Fibroblast of skin of right quadriceps (primary cell): ENCODE measurements at regions not wholly inside any gene's neighbourhood (a gene's known extent, or its start where the extent isn't known, plus 50 kb on each side); places are given as distances from the start of the nearest gene placed in this dataset.
"Not testable (repeated sequence)": the region's sequence is repeated elsewhere in the genome, so short reads cannot be mapped to it uniquely, and the experiment has no call there.

Experiments used
- DNase-seq: peaks from one replicate; pipeline ENCODE4 v3.0.0-alpha.2; 2013

DNA sequence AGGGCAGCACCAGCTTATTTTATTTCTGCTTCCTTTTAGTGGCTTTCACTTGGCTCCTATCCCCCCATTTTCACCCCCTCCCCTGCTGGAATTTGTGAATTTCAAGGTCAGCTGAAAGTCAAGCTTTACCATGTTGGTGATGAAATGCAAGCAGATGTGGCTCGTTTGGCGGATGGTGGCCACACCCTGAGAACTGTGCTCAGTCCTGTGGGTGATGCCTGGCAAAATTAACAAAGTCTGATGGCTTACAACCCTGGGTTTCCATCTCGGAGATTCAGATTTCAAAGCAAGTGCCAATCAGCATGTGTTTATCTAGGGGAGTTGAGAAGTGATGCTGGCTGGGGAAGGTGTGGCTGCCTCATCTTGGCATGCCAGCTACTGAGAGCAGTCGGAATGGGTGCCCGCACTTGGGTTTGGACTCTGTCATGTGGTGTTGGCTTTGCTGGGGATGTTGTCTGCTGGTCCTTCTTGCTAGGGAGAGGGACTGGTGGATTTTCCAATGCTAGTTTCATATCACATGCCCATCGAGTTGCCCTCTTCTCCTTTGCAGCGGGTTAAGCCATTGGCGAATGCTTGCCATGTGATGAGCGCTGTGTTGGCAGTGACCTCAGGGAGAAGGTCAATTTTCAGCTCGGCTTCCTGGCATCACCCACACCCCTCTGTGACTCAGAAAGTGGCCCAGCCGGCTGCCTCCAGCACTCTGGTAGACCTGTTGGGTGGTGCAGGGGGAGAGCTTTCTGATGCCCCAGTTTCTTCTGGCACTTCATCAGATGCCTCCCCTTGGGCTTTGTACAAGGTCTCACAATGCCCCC lies 77.0 kb upstream of the PITX1 start:
- DNase-seq = no peak

DNA sequence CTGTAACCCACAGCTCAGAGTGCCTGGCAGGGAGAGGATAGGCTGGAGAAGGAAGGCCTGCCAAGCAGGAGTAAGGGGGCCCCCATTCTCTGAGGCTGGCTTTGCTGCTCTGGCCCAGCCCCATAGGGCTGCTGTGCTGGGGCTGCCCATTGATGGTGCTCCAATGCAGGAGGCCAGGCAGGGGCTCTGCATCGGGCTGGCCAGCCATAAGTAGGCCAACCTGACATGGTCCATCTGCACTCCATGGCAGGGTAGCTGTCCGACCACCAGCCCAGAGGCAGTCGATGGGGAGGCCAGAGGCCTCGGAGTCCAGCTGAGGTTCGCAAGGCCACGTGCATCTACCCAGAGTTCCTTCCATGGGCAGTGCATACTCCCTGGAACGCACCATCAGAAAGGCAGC lies 75.0 kb upstream of the PITX1 start:
- no peak for DNase-seq

DNA sequence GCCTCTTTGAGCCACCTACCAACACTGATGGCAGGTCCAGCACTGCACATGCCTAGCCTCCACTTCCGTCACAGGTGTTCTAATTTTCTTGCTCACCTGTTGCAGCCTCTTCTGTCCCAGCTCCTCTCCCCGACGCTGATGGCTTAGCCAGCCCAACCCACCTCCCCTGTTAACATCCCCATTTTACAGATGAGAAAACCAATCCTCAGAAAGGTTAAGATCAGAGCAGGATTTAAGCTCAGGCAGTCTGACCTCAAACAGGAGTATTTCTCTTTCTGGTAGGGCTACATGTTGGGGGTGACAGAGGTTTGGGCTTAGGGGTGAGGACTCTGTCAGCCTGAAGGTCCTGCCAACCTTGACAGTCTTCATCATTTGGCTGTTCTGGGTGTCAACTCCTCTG lies 74.5 kb upstream of the PITX1 start:
- DNase-seq = no peak

DNA sequence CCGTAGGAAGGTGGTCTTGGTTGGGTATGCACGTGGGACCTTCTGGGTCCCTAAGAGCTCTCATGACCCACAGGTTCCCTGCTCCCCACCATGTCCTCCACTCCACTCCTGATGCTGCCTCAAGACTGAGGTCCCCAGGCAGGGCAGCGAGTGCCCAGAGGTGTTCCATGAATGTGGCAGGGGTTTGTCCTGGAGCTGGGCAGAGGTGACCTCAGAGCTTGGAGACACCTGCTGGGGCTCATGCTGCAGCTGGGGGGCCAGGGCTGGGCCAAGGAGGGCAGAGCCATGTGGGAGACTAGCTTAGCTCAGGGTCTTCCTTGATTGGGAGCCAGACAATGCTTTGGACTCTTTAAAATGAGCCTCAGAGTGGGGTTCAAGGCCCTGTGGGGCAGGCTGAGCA lies 74.0 kb upstream of the PITX1 start:
- DNase-seq = no peak

DNA sequence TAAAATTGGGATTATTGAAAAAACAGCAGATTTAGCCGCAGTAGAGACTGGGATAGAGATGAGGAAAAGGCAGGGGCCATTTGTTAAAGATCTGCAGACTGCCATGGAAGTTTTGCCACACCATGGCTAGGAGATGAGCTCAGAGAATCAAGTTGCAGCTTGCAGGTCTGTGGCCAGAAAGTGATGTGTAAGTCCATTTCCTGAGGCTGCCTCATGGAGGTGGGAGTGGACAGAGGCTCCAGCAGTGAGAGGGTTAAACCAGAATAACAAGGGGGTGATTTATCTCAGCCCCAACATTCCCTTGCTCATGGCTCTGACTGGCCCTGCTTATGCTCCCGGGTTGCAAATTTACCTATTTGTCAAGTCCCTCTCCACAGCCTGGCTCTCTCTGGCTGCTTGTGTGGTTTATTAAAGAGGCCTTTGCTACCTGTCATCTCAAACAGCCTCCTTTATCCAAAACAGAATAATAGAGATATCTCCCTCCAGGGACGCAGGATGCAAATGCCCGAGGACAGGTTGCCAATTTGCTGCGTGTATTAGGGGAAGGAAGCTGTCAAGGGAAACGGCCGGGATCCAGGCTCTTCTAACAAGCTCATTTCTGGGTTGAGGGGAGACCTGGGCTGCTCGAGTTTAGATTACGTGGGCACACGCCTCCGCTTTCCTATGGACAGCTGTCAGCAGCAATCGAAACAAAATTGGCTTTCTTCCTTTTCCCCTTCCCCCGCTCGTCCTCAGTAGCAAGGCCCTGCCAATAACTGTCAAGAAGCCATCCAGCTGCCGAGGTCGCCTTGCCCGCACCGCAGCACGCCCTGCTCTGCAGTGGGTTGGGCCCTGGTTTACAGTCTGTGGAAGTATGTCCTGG lies 72.8 kb upstream of the PITX1 start:
- DNase-seq = no peak

DNA sequence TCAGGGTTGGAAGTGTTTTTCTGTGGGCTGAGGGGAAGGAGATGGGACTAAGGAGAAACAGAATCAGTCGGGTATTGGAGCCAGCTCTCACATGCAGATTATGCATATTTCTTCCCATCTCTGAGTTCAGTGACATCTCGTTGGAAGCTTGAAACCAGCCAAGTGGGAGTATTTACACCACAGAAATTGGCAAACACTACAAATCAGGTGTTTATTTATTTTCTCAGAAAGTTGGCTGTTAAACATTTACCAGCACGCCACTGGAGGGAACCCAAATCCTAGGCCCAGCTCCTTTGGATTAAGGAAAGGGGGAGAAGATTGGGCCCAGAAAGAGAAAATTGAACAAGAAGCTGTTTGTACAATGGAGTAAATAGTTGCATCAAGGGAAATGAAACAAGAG lies 72.1 kb upstream of the PITX1 start:
- DNase-seq = no peak

DNA sequence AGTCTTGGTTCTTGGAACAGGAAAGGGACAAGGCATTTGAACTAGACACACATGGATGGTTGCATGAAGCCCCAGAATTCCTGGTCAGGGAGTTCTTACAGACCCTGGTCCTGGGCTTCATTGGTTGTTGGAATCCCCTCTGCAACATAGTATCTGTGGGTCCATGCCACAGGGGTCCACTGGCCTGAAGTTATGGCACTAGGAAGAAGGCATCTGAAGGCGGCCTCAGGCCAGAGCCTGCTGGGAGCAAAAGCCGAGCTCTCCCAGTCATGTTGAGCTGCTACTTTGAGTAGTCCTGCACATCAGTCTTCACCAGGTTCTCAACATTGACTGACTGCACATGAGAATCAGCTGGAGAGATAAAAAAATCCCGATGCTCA lies 71.1 kb upstream of the PITX1 start:
- no peak for DNase-seq

DNA sequence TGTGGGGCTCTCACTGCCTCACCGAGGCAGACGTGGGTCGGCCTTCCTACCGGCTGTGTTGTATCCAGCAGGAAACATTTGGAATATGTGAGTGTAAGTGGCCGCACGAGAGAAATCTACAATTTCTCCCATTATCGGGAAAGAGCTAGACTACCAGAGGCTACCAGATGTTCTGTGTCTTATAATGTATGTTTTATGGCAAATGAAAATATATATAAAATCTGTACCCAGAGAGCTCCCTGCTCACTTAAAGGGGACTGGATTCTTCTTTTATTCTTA lies 69.5 kb upstream of the PITX1 start:
- DNase-seq = no peak

DNA sequence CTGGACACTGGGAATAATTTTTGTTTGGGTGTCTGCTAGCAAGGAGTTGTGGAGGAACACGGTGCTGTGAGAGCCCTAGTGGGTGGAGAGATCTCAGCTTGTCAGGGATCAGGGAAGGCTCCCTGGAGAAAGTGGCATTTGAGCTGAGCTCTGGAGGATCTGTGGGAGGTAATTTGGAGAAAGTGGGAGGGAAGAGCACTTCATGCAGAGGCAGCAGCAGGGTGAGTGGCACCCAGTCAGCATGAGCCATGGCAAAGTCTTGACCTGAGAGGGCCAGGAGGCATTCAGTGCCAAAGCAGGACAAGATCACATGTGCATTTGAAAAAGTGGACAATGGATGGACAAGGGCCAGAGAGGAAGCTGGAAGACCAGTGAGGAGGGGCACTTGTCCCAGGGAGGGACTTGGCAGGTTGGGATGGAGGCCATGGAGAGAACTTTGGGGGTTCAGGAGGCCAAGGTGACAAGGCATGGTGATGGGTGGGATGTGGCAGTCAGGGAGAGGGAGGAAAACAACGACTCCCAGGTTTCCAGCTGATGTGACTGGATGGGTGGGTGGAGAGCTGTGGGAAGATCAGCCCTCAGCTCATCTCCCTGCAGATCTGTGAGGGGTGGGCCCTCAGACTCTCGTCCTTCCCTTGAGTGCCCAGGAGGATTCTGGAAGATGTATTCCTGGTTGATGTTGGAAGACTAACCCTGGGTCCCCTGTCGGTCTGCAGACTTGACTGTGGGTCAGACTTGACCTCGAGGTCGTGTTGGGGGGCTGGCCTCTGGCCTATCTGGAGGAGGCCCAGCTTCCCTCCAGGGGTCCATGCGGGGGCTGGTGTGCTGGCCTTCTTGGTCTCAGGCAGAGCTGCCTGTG lies 68.9 kb upstream of the PITX1 start:
- DNase-seq = no peak

DNA sequence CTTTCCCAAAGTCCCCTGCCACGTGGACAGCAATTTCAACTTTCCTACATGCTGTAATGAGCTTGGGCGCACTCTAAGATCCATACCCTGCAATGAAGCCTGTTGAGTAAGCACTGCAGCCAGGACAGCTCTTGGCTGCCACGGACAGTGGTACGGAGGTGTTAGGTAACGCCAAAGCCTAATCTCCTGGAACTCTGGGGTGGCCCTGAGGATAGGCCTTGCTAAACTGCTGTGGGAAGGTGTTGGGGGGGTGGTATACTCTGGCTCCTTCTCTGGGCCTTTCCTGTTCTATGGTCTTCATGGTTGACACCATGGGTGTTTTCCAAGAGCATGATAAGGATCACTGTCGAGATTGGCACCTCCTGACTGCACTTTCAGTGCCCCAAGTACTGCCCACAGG lies 66.4 kb upstream of the PITX1 start:
- DNase-seq = no peak

DNA sequence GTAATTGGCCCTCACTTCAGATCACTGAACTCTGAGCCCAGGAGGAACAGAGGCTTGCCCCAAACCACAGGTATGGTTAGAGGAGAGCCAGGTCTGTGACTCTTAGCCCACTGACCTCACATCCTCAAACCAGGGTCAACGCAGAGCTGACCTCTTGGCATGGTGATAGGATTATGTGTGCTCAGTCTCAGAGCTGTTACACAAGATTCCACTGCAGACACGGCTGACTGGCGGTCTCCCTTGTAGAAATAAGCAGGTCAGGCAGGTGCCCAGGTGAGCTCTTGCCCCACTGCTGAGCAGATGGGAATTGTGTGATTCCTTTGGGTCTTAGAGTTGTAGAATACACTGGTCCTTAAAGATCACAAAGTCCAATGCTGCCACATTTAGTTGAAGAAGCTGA lies 66.0 kb upstream of the PITX1 start:
- DNase-seq = no peak

DNA sequence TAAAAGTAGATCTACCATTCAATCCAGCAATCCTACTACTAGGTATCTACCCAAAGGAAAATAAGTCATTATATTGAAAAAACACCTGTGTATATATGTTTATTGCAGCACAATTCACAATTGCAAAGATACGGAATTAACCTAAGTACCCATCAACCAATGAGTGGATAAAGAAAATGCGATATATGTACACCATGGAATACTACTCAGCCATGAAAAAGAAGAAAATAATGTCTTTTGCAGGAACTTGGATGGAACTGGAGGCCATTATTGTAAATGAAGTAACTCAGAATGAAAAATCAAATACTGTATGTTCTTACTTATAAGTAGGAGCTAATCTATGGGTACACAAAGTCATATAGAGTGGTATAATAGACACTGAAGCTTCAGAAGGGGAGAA lies 63.4 kb upstream of the PITX1 start:
- no peak for DNase-seq

DNA sequence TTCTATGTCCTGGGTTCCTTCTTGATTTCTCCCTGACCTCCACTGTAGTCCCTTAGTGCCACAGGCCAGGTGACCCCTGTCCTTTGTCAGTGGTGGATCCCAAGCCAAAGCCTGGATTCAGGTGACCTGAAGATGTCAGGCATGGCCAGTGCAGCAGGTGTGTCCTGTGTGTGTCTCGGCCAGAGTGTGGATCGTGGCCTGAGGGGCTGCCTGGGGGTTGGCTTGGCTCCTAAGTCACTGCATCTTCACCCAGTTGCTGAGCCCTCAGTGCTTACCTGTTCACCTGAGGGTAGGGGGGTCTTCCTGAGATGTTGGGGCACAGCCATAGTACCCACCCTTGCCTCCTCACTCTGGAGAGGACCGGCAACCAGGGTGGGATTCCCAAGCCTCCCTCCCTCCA lies 61.8 kb upstream of the PITX1 start:
- no peak for DNase-seq

DNA sequence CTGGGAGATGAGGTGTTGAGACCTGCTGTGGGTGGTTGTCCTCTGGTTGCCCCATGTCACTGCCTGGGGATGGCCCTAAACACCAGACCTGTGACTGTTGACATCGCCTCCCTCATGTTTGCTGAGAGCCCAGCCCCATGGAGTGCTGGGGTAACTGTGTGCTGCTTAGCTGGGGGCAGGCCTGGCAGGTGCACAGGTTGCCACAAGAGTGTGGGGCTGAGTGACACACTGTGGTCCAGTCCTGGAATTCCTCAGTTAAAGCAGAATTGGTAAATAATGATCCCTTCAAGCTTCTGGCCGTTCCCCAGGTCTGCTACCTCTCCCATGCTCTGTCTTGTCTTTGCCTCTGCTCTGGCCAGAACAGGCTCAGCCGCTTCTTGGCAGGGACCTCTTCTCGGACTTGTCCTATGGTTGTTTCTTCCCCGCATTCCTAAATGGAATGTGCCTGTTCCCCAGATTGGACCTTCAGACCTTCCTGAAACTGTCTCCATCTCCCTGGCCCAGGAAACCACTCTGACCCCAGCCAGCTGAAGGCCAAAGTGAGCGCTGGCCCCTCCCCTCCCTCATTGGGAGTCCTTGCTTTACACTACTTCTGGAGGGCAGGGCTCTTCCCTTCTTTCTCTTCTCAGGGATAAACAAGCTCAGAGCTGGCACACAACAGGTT lies 61.2 kb upstream of the PITX1 start:
- no peak for DNase-seq

DNA sequence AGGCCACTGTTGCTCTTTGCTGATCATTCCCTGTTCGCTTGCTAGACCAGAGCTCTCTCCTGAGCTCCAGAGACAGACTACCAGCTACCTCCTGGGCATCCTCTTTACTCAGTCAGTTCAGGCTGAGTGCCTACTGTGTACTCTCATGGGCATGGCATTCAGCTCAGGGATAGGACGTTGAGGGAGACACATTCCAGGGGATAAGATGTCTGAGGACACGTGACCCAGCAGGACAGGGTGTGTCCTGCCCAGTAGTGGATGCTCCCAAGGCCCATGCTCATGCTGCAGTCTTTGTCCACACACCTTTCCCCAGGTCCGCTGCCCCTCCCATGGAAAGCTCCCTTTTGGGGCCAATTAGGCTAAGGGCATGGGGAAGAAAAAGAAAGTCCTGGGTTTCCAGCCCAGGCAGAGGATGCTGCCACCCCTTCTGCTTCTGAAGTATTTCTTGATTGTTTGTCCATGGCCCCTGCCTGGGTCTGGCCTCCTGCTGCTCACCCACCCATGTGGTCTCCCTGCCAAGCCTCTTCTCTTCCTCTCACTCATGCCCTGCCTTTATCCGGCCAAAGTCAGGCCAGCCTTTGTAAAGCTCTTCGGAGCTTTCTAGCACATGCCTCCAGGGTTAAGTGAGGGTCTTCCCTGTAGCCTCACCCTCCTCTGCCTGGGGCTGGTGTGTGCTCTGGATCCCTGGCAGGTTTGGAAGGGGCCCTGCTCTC lies 60.5 kb upstream of the PITX1 start:
- no peak for DNase-seq

DNA sequence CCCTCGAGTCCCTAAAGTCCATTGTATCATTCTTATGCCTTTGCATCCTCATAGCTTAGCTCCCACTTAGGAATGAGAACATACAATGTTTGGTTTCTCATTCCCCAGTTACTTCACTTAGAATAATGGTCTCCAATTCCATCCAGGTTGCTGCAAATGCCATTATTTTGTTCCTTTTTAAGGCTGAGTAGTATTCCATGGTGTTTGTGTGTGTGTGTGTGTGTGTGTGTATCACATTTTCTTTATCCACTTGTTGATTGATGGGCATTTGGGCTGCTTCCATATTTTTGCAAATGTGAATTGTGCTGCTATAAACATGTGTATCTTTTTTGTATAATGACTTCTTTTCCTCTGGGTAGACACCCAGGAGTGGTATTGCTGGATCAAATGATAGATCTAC lies 59.5 kb upstream of the PITX1 start:
- DNase-seq = not testable (repeated sequence)

DNA sequence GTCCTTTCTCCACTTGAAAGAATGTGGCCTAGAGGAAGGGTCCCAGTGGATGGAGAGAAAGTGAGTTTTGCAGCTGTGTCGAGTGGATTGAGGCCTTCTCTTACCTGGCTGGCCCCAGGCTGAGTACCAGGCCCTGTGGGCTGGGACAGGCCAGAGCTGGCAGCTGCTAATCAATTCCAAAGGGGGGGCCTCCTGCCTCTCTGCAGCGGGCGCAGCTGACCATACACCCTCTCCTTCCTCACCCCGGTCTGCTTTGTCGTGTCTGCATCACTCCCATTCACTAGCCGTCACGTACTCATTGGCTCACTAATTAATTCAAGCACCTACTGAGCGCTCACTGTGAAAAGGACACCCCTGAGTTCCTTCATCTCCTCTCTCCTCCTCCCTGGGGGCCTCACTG lies 58.4 kb upstream of the PITX1 start:
- no peak for DNase-seq

DNA sequence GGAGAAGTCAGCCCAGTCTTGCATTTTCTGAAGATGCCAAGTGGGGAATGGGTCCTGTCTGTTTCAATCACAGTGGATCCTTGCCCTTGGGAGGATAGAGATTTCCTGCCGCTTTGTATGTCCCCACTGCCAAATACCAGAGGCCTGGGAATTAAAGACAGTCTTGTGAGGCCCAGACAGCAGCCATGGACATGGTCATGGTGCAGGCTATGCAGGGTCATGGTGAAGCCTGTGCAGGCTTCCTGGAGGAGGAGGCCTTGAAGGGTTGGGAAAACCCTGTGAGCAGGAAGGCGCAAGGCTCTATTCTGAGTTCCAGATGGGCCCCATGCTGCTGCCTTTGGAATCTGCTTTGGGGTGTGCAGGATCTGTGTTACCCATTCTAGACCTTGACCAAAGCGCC lies 57.3 kb upstream of the PITX1 start:
- DNase-seq = no peak

DNA sequence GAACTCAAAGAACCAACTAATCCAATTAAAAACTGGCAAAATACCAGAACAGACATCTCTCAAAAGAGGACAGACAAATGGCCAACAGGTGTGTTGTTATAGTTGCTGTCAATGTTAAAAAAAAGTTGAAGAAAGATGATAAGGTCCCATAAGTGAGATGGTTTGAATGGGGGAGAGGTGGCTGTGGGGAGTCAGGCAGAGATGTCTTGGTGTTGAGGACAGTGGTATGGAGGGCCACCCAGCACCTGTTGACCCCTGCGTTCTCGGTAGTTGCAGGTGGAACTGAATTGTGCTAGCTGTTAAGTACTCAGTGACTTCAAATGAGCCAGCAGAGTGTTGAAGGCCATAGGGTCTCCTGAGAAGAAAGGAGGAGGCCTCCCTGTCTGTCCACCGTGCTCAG lies 55.9 kb upstream of the PITX1 start:
- no peak for DNase-seq

DNA sequence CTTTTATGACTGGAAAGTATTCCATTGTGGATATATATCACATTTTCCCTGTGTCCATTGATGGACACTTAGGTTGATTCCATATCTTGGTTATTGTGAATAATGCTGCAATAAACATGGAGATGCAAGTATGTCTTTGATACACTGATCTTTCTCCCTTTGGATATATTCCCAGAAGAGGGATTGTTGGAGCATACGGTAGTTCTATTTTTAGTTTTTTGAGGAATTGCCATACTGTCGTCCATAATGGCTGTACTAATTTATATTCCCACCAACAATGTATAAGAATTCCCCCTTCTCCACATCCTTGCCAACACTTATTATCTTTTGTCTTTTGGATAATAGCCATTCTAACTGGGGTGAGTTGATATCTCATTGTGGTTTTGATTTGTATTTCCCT lies 54.9 kb upstream of the PITX1 start:
- no peak for DNase-seq

DNA sequence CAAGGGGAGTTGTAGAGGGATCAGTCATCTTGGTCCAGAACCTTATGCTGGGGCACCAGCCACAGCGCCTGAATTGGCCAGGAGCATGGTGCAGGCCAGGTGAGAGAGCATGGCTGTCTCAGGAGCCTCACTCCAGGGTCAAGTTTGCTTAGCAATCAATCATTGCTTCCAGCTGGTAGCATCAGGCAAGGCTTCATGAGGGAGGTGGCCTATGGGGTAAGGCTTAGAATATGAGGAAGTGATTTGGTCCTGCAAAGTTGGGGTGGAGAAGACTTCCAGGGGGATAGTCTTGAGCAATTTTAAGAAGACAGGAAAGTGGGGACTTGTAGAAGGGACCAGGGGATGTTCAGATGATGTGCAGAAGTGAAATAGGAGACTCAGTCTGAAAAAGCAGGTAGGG lies 53.9 kb upstream of the PITX1 start:
- DNase-seq = no peak

DNA sequence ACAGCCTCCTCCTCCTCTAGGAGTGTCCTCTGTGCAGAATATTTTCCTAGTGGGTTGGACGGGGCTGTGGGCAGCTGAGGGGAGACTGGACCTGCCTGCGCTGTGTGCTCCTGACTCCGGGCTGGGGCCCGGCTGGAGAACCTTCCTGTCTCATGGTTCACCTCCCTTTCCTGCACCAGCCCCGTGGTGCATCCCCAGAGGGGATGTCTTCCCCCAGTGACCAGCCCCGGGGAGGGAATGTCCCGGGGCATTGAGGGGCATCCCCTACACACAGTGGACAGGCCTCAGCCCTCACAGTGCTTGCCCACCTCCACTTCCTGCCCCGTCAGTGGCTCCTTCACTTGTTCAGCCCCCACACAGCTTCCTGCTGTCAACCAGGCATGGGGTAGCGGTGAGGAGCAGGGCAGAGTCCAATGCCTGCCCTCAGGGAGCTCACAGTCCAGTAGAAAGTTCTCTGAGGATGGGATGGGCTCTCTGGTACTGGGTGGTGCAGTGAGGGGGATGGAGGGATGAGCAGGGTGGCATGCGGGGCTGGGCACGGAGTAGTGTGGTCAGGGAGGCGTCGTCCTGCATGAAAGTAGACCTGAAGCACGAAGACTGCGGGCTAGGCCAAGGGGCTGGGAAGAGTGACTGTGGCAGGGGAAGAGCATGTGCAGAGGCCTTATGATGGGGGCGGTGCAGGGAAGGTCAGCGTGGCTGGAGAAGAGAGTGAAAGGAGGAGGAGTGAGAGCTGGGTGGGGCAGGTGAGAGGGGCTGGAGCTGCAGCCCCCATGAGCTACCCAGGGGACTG lies 52.1 kb upstream of the PITX1 start:
- no peak for DNase-seq
